GM19043 (cell line): ENCODE measurements at regions not wholly inside any gene's neighbourhood (a gene's known extent, or its start where the extent isn't known, plus 50 kb on each side); places are given as distances from the start of the nearest gene placed in this dataset.

ENCODE experiments used
- ATAC-seq: cut with Tn5 transposase; IDR thresholded peaks from one replicate; pipeline ENCODE4 v1.9.1; 2021; ENCODE audit warnings: low read depth; ENCODE audit not compliant: unreplicated experiment

DNA sequence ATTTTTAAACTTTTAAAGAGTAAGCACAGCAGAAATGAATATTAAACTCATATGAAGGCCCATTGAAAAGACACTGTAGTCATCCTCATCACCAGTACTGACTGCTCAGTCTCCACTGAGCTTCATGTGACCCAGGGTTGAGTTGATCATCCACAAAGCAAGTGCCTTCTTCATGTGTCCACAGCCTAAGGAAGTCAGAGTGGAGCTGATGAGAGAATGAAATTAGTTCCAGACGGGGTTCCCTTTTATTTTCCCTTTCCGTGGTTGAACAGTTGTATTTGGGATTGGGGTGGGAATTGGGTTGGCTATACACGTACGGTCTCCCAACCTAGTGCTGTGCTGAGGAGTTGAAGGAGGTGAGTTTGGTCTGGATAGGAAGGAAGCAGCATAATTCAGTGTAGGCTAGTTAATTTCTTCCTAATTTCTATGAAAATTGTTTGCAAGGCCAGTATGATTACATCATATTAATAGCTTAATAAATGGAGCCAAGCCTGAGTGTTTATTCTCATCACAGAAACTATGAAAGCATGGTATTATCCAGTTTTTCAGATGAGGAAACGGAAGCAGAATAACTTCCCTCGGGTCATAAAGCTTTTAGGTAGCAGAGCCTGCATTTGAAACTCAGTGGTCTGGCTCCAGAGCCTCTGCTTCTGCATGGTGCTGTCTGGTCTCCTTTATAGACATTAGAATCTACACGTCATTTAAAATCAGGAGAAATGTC lies 103.9 kb upstream of the DMRT1 start:
- no peak for ATAC-seq

DNA sequence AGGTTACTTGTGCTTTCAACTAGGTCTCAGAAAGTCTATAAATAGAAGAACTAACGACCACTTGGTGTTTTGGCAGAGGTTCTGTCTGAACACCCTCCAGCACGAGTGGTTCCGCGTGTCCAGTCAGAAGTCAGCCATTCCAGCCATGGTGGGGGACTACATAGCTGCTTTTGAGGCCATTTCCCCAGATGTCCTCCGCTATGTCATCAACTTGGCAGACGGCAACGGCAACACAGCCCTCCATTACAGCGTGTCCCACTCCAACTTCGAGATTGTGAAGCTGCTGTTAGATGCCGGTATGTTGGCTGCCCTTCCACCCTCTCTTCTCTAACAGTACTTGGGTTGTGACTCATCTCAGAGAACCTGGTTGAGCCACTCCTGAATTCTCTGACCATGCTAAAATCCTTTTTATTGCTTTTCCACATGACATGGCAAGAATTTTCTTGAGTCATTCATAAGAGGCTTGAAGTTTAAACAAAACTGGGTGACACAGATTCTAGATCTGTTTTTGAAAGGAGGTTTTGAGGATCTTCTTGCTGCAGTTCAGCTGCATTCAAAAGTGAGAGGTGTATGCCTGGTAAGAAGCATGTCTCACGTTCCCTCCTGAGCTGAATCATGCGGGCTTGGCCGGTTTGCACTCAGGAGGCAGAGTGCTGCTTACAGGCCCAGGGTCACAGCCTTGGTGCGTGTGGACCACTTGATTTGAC lies 103.1 kb upstream of the DMRT1 start:
- ATAC-seq, result no peak

DNA sequence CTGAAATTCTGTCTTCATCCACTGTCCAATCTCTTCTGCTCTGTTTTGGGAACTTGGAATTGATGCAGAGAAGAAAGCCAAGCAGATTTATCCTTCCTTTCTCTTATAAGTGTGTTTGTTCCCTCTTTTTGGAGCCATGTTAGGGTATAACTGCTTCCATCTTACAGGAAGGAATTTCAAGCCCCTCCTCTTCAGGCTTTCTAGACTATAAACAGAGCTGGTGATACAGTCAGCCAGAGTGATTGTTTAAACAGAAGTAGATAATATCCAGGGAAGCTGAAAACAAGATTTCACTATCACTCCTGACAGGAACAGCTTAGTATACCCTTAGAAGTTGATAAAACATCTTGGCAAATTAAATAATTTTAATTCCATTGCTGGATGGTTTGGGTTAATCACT lies 102.1 kb upstream of the DMRT1 start:
- no peak for ATAC-seq

DNA sequence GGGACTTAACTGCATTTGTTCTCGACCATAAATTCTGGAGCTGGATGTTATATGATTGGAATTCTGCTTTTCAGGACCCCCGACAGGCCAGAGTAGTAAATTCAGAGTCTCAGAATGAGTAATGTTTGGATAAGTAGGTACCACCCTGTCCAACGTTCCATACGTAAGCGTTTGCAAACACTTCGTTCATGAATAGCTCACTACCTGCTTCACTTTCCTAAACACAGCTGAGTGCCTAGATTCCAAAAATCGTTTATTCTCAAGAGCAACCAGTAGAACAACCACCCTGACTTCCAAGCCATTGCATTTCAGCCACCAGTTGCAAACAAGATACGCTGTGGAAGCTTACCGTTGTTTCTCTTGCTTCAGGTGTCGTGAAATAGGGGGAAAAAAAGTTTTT lies 101.3 kb upstream of the DMRT1 start:
- no peak for ATAC-seq

DNA sequence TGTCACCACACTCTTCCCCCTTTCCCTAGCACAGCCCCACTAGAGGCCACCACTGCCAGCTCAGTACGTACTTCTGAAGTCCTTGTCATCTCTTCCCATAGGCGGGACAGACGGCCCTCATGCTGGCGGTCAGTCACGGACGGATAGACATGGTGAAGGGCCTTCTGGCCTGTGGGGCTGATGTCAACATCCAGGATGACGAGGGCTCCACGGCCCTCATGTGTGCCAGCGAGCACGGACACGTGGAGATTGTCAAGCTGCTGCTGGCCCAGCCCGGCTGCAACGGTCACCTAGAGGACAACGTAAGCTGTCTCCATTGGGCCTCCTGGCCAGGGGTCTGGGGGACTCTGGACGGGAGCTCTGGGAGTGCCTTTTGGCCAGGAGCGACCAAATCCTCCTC lies 99.4 kb upstream of the DMRT1 start:
- no peak for ATAC-seq

DNA sequence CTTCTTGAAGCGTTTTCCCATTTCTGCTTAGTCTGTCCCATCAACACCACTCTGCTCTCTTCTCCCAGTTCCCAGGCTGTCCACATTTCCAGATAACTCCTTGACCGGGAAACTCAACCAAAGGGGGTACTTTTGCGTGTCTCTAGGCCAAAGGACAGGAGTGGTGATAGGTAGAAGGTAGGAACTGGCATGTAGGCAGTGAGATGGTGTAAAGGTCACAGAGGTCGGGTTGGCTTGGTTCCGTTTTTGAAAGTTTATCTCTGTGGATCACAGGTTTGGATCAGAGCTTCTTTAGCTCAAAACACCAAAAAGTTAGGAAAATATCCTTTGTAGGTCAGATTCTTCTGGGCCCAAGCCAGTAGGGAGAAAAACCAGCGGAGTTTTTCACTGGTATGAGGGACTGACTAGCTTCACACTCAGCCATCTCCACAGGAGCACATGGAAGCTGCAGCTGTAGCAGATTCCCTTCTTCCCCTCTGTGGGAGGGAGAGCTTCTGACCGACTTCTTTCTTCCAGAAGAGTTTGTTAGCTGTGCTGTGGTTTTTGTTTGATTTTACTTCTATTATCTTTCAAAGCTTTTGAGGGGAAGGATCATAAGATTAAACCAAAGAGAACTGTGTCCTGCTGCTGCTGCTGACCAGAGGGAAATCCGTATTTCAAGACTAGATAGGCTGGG lies 98.4 kb upstream of the DMRT1 start:
- ATAC-seq, result no peak

DNA sequence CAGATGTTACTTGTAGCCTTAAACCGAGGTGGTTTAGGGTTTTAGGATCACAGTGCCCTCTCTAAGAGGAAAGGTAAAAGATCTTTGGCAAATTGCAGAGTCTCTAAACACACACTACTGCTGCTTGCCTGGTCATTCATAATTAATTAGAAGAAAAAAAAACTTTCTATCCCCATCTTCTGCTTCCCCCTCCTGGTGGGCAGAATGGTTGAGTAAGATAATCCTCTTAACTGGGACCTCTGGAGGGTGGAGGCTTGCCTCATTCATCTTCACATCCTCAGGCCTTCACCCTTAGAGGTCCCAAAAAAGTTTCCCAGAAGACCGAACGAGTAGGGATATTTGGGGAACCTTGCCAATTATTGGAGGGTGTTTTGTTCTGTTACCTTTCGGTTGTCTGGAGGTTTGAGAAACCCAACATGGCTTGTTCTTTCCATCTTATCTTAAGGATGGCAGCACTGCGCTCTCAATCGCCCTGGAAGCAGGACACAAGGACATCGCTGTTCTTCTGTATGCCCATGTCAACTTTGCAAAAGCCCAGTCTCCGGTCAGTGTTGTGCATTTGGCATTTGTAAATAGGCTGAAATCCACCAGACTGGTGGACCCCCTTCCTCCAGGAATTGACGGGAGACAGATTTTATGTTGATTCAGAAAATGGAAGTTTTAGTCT lies 97.3 kb upstream of the DMRT1 start:
- ATAC-seq, result no peak

DNA sequence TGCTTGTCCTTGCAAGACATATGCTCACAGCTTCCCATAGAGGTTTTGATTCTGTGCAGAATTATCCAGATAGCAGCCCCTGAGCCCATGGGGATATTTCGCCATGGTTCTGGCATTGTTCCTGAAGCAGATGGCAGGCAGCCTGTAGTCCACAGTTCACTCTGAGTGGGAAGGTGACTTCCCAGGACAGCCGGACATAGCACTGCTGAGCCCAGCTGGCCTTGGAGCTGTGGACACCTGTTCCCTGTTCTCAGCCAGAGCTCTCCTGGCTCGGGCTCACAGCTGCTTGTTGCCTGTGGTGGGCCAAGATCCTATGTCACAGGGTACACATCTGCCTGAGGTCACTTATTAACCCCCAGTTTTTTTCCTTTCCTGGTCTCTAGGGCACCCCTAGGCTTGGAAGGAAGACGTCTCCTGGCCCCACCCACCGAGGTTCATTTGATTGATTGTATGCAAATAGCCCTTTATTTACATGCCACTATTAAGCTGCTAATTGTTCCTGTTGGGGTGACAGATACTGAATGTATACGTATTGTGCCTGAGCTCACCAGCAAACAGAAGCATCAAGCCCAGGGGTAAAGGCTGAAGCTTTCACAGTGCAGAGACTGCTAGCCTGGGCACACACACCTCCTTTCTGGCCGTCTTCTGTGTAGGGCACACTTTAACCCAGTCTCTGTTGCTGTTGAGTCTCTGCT lies 96.6 kb upstream of the DMRT1 start:
- no peak for ATAC-seq

DNA sequence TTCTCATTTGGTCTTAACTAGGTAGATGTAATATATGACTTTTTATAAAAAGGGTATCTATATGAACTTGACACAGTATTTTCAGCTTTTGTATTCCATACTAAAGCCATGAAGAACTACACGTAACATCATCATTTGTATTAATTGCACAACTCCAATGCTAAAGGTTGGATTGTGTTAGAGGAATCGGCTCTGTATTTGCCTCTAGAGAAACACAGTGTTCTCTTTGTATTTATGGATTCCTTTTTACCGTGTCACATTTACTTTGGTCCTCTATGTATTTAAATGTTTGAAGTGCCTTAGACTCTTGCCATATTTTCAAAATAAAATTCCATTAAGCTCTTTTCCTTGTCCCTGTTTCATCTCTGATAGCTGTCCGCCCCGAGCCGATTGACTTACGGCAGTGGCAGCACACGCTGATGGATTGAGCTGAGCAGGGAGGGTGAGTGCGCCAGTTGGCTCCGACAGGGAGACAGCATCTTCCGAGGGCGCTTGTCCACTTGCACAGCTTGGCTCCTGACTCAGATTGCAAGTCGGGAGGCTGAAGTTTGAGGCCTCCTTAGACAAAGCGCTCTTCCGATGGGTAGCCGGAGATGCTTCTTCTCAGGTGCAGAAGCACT lies 95.6 kb upstream of the DMRT1 start:
- no peak for ATAC-seq

DNA sequence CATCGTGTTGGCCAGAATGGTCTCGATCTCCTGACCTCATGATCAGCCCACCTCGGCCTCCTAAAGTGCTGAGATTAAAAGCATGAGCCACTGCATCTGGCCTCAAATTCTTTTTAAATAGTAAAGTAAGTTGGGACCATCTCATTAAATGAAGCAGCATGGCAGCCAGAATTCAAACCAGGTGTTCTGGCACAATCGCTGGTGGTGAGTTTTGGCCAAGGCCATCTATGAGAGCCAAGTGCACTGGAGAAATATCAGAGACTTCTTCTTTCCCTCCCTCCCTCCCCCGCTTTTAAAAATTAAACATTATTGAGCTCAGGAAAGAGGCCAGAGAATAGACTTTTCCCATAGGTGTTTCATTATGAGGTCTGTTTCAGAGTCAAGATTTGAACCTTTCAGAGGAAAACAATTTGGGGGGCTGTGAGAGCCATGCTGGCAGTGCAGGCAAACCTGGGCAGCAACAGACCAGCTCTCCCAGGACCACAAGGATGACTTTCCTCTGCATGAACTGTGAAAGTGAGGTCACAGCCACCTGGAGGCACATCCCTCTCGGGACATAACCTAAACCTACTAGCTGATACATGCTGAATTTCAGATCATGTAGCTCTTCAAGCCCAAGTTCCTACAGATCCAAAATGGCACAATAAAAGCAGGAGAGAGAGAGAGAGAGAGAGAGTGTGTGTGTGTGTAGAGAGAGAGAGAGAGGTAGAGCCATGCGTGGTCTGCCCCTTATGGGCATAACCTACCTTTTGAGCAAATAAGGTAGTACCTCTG lies 94.6 kb upstream of the DMRT1 start:
- ATAC-seq, result no peak

DNA sequence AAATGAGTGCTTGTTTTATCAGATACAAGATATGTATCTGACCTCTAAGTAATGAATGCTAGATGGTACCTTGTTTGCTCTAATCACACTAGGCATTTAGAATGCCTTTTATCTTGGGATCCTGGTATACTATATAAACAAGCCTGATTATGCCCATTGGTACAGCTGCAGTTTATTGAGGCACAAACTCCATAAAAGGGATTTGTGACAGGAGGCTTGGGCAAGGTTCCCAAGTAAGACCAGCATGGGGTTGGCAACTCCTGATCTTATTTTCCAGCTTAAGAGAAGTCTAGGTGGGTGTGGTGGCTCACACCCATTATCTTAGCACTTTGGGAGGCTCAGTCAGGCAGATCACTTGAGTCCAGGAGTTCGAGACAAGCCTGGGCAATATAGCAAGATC lies 93.9 kb upstream of the DMRT1 start:
- no peak for ATAC-seq

DNA sequence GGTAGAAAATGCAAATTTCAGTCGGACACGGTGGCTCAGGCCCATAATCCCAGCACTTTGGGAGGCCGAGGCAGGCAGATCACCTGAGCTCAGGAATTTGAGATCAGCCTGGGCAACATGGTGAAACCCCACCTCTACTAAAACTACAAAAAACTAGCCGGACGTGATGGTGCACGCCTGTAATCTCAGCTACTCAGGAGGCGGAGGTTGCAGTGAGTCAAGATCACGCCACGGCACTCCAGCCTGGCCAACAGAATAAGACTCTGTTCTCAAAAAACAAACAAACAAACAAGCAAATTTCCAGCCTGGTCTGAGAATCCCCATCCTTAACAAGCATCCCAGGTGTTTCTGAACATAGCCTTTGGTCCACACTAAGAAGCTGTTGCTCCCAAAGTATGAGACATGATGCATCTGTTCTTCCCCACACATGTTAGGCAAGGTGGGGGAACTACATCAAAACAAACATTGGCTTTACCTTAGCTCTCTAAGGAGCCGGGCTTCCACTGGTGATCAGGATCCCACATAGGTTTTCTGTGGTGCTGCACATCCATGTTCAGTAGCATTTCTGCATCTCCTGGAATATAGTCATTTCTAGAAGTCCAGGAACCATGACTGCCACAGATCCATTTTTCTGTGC lies 92.5 kb upstream of the DMRT1 start:
- ATAC-seq, result no peak

DNA sequence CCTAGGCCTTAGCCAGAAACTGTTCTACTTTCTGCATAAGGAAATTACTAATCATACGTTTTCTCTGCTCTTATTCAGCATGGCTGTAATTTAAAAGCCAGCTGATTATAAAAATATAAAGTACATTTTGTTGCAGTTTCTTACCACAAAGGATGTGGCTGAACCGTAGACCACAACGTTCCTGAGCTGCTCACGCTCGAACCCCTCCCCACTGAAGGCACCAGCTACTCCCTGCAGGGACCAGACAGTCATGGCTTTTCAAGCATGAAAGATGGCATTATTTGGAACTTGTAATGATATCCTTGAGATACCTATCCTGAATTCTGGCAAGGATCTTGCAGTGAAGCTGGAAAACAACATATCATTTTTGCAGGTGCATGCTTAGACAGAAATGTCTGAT lies 91.8 kb upstream of the DMRT1 start:
- no peak for ATAC-seq

DNA sequence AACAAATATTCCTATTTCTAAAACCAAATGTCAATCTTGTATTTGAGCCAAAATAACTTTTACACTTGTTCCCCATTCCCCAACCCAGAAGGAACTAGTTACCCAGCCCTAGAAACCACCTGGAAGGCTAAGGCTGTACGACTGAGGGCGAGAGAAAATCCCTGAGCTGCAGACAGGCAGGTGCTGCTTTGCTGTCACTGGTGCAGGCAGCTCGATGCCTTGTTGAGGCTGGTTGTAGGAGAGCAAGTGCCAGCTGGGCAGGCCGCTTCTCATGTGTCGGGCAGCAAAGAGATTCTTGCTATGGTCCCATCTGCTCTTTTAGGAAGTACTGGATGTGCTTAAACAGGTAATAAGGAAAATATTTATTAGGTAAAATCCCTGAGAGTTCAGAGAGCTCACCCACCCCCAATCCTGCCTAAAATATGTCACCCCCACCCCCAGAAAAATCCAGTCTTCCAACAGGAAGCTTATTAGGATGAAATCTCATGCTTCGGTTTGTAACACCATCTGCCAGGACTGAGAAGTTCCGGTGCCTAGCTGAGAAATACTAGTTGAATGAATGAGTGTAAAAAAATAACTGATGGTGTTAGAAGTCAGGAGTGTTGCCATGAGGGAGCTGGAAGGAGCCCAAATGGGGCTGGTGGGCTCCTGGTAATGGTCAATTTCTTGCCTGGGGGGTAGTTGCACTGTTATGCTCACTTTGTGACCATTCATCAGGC lies 91.1 kb upstream of the DMRT1 start:
- ATAC-seq, result no peak

DNA sequence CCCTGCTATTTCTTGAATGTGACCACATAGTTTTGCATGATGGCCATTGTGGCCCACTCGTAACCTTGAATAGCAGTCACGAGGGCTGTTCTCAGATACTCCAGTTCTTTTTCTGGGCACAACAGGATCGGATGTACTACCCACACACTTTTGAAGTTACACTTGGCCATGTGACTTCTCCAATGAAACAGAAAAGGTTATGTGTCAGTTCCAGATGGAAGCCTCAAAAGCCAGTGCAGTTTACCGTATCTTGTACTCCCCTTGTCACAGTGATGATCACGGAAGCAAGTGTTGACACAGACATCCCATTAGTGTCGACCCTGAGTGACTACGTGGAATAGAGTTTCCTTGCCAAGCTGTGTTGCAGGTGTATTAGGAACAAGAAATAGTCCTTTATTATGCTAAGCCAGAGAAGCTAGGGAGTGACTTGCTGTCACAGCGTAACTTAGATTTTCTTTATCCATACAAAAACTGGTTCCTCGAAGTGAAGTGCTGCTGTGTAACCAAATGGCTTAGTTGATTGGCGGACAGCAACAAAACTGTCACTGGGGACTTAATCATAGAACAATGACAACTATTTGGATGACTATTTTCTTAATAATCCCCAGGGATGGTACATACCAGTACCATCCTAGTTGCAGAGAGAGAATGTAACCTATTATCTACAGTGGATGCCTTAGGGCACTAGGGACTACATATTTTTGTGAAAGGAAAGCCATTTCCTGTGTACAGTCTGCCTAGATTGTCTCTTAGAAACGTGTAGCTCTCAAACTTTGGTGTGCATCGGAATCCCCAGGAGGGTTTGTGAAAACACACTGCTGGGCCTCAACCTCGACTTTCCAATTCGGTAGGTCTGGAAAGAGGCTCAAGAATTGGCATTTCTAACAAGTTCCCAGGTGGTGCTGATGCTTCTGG lies 90.1 kb upstream of the DMRT1 start:
- peak; percentile 78 for ATAC-seq

DNA sequence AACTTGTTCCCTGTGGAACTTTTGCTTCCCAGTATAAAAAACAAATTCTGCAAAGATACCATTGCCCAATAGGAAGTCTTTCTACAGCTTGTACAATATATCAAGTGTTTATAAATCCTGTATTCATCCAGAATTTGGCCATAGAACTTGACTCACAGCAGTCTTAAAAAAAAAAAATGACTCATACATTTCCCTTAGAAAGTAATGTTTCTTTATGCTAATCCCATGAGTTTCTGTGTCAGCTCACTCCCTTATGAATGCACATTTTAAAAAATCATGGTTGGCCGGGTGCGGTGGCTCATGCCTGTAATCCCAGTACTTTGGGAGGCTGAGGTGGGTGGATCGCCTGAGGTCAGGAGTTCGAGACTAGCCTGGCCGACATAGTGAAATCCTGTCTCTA lies 89.3 kb upstream of the DMRT1 start:
- no peak for ATAC-seq

DNA sequence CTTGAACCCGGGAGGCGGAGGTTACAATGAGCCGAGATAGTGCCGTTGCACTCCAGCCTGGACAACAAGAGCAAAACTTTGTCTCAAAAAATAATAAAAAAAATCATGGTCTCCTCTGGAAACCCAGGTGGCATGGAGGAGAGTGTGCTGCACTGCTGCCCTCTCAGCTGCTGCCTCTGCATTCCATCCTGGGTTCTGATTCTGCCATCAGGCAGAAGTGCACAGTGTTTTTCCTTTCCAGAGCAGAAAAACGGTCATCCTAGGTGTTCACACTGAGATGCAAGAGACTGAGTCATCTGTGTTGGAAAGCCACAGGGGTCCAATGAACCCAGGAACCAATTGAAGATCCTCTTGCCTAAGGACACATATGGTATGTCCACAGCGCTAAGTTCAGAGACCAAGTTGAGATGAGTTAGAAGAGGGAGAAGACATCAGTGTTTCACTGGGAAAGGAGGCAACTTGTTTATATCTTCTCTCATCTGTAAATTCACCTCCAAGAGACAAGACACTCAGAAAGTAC lies 88.8 kb upstream of the DMRT1 start:
- ATAC-seq, result no peak
